ENCODE measurements at regions not wholly inside any gene's neighbourhood (a gene's known extent, or its start where the extent isn't known, plus 50 kb on each side); places are given as distances from the start of the nearest gene placed in this dataset.

GRCh38 chr5:12119657-12120056, 215.4 kb upstream of the CTNND2 start:
- intact Hi-C loops (cut with DNase I) = no loop called here
- Histone ChIP-seq H3K27ac (no peak overlapping the region), H3K27me3 (no peaks in the 10 kb centered on the region), H3K36me3 (no peaks in the 10 kb centered on the region), H3K4me3 (no peak overlapping the region), H3K4me1 (no peaks in the 10 kb centered on the region), H3K9ac (ENCODE audit: low read depth in 2 of 2, low read length in 2 of 2) (no peak overlapping the region), H3K9me3 (no peaks in the 10 kb centered on the region)
- no peak for DNase-seq
- TF ChIP-seq CTCF (IDR thresholded peaks at IDR 0.05) = no peak

GRCh38 chr5:12114075-12114474, 209.8 kb upstream of the CTNND2 start:
- Histone ChIP-seq H3K4me3 (no peak overlapping the region), H3K27ac (no peak overlapping the region), H3K36me3 (no peaks in the 10 kb centered on the region), H3K9ac (ENCODE audit: low read depth in 2 of 2, low read length in 2 of 2) (no peak overlapping the region), H3K27me3 (no peaks in the 10 kb centered on the region), H3K4me1 (peaks cover 3% of the 10 kb centered on the region), H3K9me3 (no peaks in the 10 kb centered on the region)
- no peak for TF ChIP-seq CTCF (IDR thresholded peaks at IDR 0.05)
- DNase-seq = no peak
- intact Hi-C loops (cut with DNase I) = no loop called here

DNA sequence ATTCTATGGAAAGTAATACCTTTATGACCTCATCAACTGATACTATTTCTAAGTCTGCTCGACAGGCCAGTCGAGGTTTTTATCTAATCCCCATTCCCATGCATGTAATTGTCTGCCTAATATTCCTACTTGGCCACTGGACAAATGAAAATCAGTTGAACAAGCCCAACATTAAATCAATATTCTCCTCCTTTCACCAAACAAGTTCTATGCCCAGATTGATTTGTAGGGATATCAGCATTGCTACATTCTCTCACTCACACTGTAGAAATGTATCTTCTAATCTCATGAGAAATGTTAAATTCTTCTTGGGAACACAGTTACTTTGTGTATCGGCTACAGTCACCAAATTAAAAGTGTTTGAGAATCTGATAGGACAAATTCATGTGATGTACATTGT, 208.8 kb upstream of the CTNND2 start:
- Histone ChIP-seq H3K9me3 (no peaks in the 10 kb centered on the region), H3K4me1 (peaks cover 3% of the 10 kb centered on the region), H3K4me3 (no peak overlapping the region), H3K27ac (no peak overlapping the region), H3K27me3 (no peaks in the 10 kb centered on the region), H3K36me3 (no peaks in the 10 kb centered on the region), H3K9ac (ENCODE audit: low read depth in 2 of 2, low read length in 2 of 2) (no peak overlapping the region)
- TF ChIP-seq CTCF (IDR thresholded peaks at IDR 0.05) = no peak
- intact Hi-C loops (cut with DNase I) = no loop called here
- DNase-seq = no peak

DNA sequence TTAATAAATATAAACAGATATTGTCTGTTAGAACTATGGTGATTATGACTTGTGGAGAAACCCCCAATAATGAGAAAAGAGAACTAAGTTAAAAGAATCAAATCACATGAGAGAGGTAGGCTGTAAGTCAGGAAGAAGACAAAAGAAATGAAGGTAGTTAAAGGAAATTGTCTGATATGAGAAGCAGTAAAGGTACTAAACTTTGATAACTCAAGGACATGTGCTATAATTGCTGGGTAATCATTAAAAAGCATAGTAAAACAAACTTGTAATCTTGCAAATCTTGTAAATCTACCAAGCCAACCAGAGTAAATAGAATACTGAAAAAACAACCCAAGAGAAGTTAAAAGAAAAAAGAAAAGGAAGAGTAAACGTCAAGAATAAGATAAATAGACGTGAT, 207.0 kb upstream of the CTNND2 start:
- no peak for TF ChIP-seq CTCF (IDR thresholded peaks at IDR 0.05)
- Histone ChIP-seq H3K9me3 (no peaks in the 10 kb centered on the region), H3K27ac (peak overlapping the region; percentile 42), H3K4me3 (no peak overlapping the region), H3K4me1 (peaks cover 3% of the 10 kb centered on the region), H3K27me3 (no peaks in the 10 kb centered on the region), H3K36me3 (no peaks in the 10 kb centered on the region), H3K9ac (ENCODE audit: low read depth in 2 of 2, low read length in 2 of 2) (no peak overlapping the region)
- intact Hi-C loops (cut with DNase I) = no loop called here
- DNase-seq = no peak

DNA sequence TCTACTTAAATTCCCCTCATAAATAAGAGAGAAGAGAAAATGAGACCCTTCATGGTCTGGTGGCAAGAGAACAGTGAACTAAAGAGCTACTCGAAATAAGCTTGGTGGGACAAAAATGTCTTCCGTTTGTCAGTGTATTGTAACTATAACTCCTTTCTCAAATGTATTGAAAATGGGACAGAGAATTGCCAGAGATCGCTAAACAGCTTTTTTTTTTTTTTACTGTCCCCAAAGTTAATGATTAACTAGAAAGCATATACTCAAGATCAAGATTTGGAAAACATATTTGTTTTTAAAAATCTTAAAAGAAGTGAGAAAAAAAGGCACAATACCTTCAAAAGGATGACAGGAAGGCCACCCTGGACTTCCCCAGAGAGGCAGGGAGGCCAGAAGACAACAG, 206.4 kb upstream of the CTNND2 start:
- TF ChIP-seq CTCF (IDR thresholded peaks at IDR 0.05) = no peak
- Histone ChIP-seq H3K9ac (ENCODE audit: low read depth in 2 of 2, low read length in 2 of 2) (no peak overlapping the region), H3K27ac (peak overlapping the region; percentile 42), H3K4me3 (no peak overlapping the region), H3K36me3 (no peaks in the 10 kb centered on the region), H3K27me3 (no peaks in the 10 kb centered on the region), H3K4me1 (peaks cover 3% of the 10 kb centered on the region), H3K9me3 (no peaks in the 10 kb centered on the region)
- intact Hi-C loops (cut with DNase I) = no loop called here
- no peak for DNase-seq

All from colonic mucosa (tissue), 4 donors.